Esophagus muscularis mucosa (tissue), 3 donors: ENCODE measurements at regions not wholly inside any gene's neighbourhood (a gene's known extent, or its start where the extent isn't known, plus 50 kb on each side); places are given as distances from the start of the nearest gene placed in this dataset.

Experiments
- CTCF ChIP-seq, 3 experiments: fragments of 200-600 bp in 2 of 3; fragments of 450-650 bp in 1 of 3; sonication (generic) in 2 of 3; IDR thresholded peaks; one replicate each; pipeline ENCODE4 v1.5.1; 2017 to 2019; ENCODE audit warnings: antibody characterized with exemption in 3 of 3, mild to moderate bottlenecking in 2 of 3, moderate library complexity in 1 of 3
- POLR2A ChIP-seq: fragments of 450-650 bp; IDR thresholded peaks from one replicate; pipeline ENCODE4 v1.6.1; 2017; ENCODE audit warnings: antibody characterized with exemption, moderate library complexity, mild to moderate bottlenecking, low read depth
- POLR2AphosphoS5 ChIP-seq, 2 donors: sonication (generic); formaldehyde crosslinking; IDR thresholded peaks; one replicate each; pipeline ENCODE4 v1.6.1; 2017; ENCODE audit warnings: antibody characterized with exemption in 2 of 2

- TF ChIP-seq CTCF (IDR thresholded peaks at IDR 0.05) (no peak), POLR2AphosphoS5 (IDR thresholded peaks at IDR 0.05) (no peak), POLR2A (no peak)
These were observed 209.1 kb upstream of the FAT1 start for GRCh38 chr4:186932631-186933187.
